ENCODE measurements at regions not wholly inside any gene's neighbourhood (a gene's known extent, or its start where the extent isn't known, plus 50 kb on each side); places are given as distances from the start of the nearest gene placed in this dataset.

- no peaks in the 10 kb centered on the region for H3K27me3 ChIP-seq (ENCODE audit: control insufficient read depth, insufficient read depth, low read length)
- H2AFZ ChIP-seq, result no peak overlapping the region
- TF ChIP-seq CTCF (IDR thresholded peaks at IDR 0.05), result no peak
- H3K4me1 ChIP-seq, result no peaks in the 10 kb centered on the region
- no peaks in the 10 kb centered on the region for H3K36me3 ChIP-seq (ENCODE audit: control insufficient read depth, insufficient read depth, low read length)
- H3K9ac ChIP-seq, result no peak overlapping the region
- no peak overlapping the region for H3K4me3 ChIP-seq (ENCODE audit: low read depth, low read length)
- H3K27ac ChIP-seq, result no peak overlapping the region
- H3K79me2 ChIP-seq, result no peaks in the 10 kb centered on the region
- no peaks in the 10 kb centered on the region for H3K9me3 ChIP-seq (ENCODE audit: control insufficient read depth, low read length)
- no peak overlapping the region for H3K4me2 ChIP-seq (ENCODE audit: low read length)
Measured at GRCh38 chr2:43168016-43168369, 58.4 kb downstream of the ZFP36L2 start.

DNA sequence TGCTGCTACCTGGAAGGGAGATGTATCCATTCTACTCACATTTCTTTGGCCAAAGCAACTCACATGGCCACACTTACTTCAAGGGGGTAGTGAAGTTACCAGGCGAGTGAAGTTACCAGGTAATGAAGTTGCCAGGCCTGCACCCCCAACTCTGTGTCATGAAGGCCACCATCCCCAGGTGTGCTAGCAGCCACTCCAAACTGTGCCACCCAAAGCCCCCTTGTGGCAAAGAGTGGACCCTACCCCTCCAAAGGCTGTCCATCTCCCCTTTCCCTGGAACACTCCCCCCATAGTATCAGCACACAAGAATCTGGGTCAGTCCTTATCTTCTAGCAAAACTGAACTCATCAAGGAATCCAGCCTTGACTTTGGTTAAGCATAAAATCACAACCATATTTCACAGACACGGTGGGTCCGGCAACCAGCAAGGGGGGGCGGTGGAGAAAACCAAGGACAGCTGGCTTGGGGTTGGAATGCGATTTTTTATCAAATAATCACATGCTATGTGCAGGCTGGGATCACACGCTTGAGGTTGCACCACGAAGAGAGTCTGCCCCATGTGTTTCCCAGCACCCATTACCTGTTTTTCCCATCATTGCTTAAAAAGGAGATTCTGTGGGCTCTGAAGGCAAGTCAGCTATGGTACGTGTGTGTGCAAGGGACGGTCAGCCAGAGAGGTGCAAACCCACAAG is 60.9 kb downstream of the ZFP36L2 start:
- peaks cover 6% of the 10 kb centered on the region for H3K4me1 ChIP-seq
- no peak overlapping the region for H3K4me3 ChIP-seq (ENCODE audit: low read depth, low read length)
- H3K27ac ChIP-seq, result no peak overlapping the region
- no peaks in the 10 kb centered on the region for H3K79me2 ChIP-seq
- TF ChIP-seq CTCF (IDR thresholded peaks at IDR 0.05), result no peak
- H2AFZ ChIP-seq, result no peak overlapping the region
- no peaks in the 10 kb centered on the region for H3K9me3 ChIP-seq (ENCODE audit: control insufficient read depth, low read length)
- no peaks in the 10 kb centered on the region for H3K27me3 ChIP-seq (ENCODE audit: control insufficient read depth, insufficient read depth, low read length)
- no peak overlapping the region for H3K9ac ChIP-seq
- no peak overlapping the region for H3K4me2 ChIP-seq (ENCODE audit: low read length)
- no peaks in the 10 kb centered on the region for H3K36me3 ChIP-seq (ENCODE audit: control insufficient read depth, insufficient read depth, low read length)

DNA sequence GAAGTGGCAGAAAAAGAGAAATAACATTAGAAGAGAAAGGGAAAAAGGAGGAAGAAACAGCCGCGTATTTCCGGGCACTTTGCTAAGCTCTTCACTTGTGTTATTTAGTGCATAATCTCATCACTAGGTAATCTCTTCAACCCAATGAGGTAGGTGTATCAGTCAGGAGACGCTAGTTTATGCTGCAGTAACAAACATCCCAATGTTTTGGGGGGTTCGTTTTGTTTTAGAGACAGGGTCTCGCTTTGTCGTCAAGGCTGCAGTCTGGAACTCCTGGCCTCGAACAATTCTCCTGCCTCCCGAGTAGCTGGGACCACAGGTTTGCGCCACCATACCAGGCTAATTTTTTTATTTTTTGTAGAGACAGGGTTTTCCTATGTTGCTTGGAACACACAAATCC is 61.7 kb downstream of the ZFP36L2 start:
- H3K27me3 ChIP-seq (ENCODE audit: control insufficient read depth, insufficient read depth, low read length), result no peaks in the 10 kb centered on the region
- H2AFZ ChIP-seq, result no peak overlapping the region
- H3K4me2 ChIP-seq (ENCODE audit: low read length), result no peak overlapping the region
- TF ChIP-seq CTCF (IDR thresholded peaks at IDR 0.05), result no peak
- no peaks in the 10 kb centered on the region for H3K9me3 ChIP-seq (ENCODE audit: control insufficient read depth, low read length)
- no peak overlapping the region for H3K9ac ChIP-seq
- H3K36me3 ChIP-seq (ENCODE audit: control insufficient read depth, insufficient read depth, low read length), result no peaks in the 10 kb centered on the region
- no peak overlapping the region for H3K27ac ChIP-seq
- H3K79me2 ChIP-seq, result no peaks in the 10 kb centered on the region
- no peak overlapping the region for H3K4me3 ChIP-seq (ENCODE audit: low read depth, low read length)
- H3K4me1 ChIP-seq, result peaks cover 6% of the 10 kb centered on the region

- Histone ChIP-seq H3K27me3 (ENCODE audit: control insufficient read depth, insufficient read depth, low read length) (no peaks in the 10 kb centered on the region), H2AFZ (no peak overlapping the region), H3K4me1 (peaks cover 6% of the 10 kb centered on the region), H3K4me3 (ENCODE audit: low read depth, low read length) (no peak overlapping the region), H3K36me3 (ENCODE audit: control insufficient read depth, insufficient read depth, low read length) (no peaks in the 10 kb centered on the region), H3K9me3 (ENCODE audit: control insufficient read depth, low read length) (no peaks in the 10 kb centered on the region), H3K79me2 (no peaks in the 10 kb centered on the region), H3K9ac (no peak overlapping the region), H3K27ac (no peak overlapping the region), H3K4me2 (ENCODE audit: low read length) (no peak overlapping the region)
- no peak for TF ChIP-seq CTCF (IDR thresholded peaks at IDR 0.05)
Measured at GRCh38 chr2:43163584-43164270, 62.7 kb downstream of the ZFP36L2 start.

- H3K4me1 ChIP-seq, result peaks cover 6% of the 10 kb centered on the region
- H3K9ac ChIP-seq, result no peak overlapping the region
Measured at GRCh38 chr2:43162511-43162776, 64.0 kb downstream of the ZFP36L2 start.

More at GRCh38 chr2:43162511-43162776, 64.0 kb downstream of the ZFP36L2 start:
- TF ChIP-seq CTCF (IDR thresholded peaks at IDR 0.05), result no peak
- no peaks in the 10 kb centered on the region for H3K27me3 ChIP-seq (ENCODE audit: control insufficient read depth, insufficient read depth, low read length)
- H2AFZ ChIP-seq, result no peak overlapping the region
- no peak overlapping the region for H3K27ac ChIP-seq
- H3K4me2 ChIP-seq (ENCODE audit: low read length), result no peak overlapping the region
- no peaks in the 10 kb centered on the region for H3K36me3 ChIP-seq (ENCODE audit: control insufficient read depth, insufficient read depth, low read length)
- H3K79me2 ChIP-seq, result no peaks in the 10 kb centered on the region
- H3K4me3 ChIP-seq (ENCODE audit: low read depth, low read length), result no peak overlapping the region
- H3K9me3 ChIP-seq (ENCODE audit: control insufficient read depth, low read length), result no peaks in the 10 kb centered on the region

All from parathyroid adenoma (tissue), 2 donors.